Natural killer cell treated with Interleukin-12 subunit alpha and Interleukin-12 subunit beta and Interleukin-15 and Interleukin-18, amount 100 ng/mL, for 72 hours (primary cell): ENCODE measurements at regions not wholly inside any gene's neighbourhood (a gene's known extent, or its start where the extent isn't known, plus 50 kb on each side); places are given as distances from the start of the nearest gene placed in this dataset.

Source experiments
- ATAC-seq, 2 donors: fragments of 150-1000 bp; cut with Tn5 transposase in 1 of 2; sonication (Bioruptor Pico), chemical (Tn5 transposase) in 1 of 2; 2 replicates each; pipeline ENCODE4 v1.10.0; 2021
- DNase-seq: peaks from one replicate; pipeline ENCODE4 v3.0.0; 2022; ENCODE audit warnings: low spot score
- H3K27ac Mint-ChIP-seq, 2 donors: 1 replicate in 1 of 2; 2 replicates in 1 of 2; pipeline ENCODE4 v1.8.0; 2022; ENCODE audit warnings: mixed read lengths in 2 of 2, mild to moderate bottlenecking in 1 of 2, moderate library complexity in 1 of 2
- H3K27me3 Mint-ChIP-seq, 2 donors: 1 replicate in 1 of 2; 2 replicates in 1 of 2; pipeline ENCODE4 v1.8.0; 2022; ENCODE audit warnings: mixed read lengths in 2 of 2
- H3K36me3 Mint-ChIP-seq: one replicate; pipeline ENCODE4 v1.8.0; 2022; ENCODE audit warnings: mixed read lengths
- H3K4me1 Mint-ChIP-seq, 2 donors: 1 replicate in 1 of 2; 2 replicates in 1 of 2; pipeline ENCODE4 v1.8.0; 2022; ENCODE audit warnings: low read depth in 2 of 2, mixed read lengths in 2 of 2, mild to moderate bottlenecking in 1 of 2
- H3K4me3 Mint-ChIP-seq: one replicate; pipeline ENCODE4 v1.8.0; 2022; ENCODE audit warnings: mixed read lengths
- H3K9me3 Mint-ChIP-seq: 2 replicates; pipeline ENCODE4 v1.8.0; 2022; ENCODE audit warnings: mixed read lengths

- no peak for ATAC-seq
- no peak overlapping the region for H3K4me3 Mint-ChIP-seq
- DNase-seq = no peak
- H3K27me3 Mint-ChIP-seq = peaks cover 12 to 41% of the 10 kb centered on the region in 2 donors
- H3K27ac Mint-ChIP-seq = no peak overlapping the region
- peaks cover 0 to 9% of the 10 kb centered on the region in 2 donors for H3K4me1 Mint-ChIP-seq
- H3K9me3 Mint-ChIP-seq = no peaks in the 10 kb centered on the region
- no peaks in the 10 kb centered on the region for H3K36me3 Mint-ChIP-seq
These were observed 70.4 kb upstream of the BACH1 start for GRCh38 chr21:29228306-29228705.

- no peak overlapping the region for H3K27ac Mint-ChIP-seq
- peaks cover 12 to 43% of the 10 kb centered on the region in 2 donors for H3K27me3 Mint-ChIP-seq
- H3K36me3 Mint-ChIP-seq = no peaks in the 10 kb centered on the region
- H3K9me3 Mint-ChIP-seq = no peaks in the 10 kb centered on the region
- peaks cover 0 to 14% of the 10 kb centered on the region in 2 donors for H3K4me1 Mint-ChIP-seq
- H3K4me3 Mint-ChIP-seq = no peak overlapping the region
- no peak for DNase-seq
- ATAC-seq = no peak
These were observed 68.0 kb upstream of the BACH1 start for GRCh38 chr21:29230551-29231261.

- DNase-seq = no peak
- Mint-ChIP-seq H3K27me3 (peaks cover 16 to 33% of the 10 kb centered on the region in 2 donors), H3K27ac (no peak overlapping the region), H3K4me1 (peaks cover 0 to 22% of the 10 kb centered on the region in 2 donors), H3K36me3 (no peaks in the 10 kb centered on the region), H3K9me3 (no peaks in the 10 kb centered on the region), H3K4me3 (no peak overlapping the region)
- ATAC-seq = no peak
These were observed 66.8 kb upstream of the BACH1 start for GRCh38 chr21:29231756-29232529.

- Mint-ChIP-seq H3K27me3 (peaks cover 14 to 26% of the 10 kb centered on the region in 2 donors), H3K9me3 (no peaks in the 10 kb centered on the region), H3K27ac (no peak overlapping the region), H3K4me1 (peaks cover 0 to 22% of the 10 kb centered on the region in 2 donors), H3K36me3 (no peaks in the 10 kb centered on the region), H3K4me3 (no peak overlapping the region)
- ATAC-seq (no peak), DNase-seq (no peak)
These were observed 66.0 kb upstream of the BACH1 start for GRCh38 chr21:29232530-29233255.

- ATAC-seq (no peak), DNase-seq (no peak)
- no peak overlapping the region for H3K27ac Mint-ChIP-seq
- H3K4me1 Mint-ChIP-seq = peaks cover 0 to 22% of the 10 kb centered on the region in 2 donors
- H3K36me3 Mint-ChIP-seq = no peaks in the 10 kb centered on the region
- H3K9me3 Mint-ChIP-seq = no peaks in the 10 kb centered on the region
- H3K4me3 Mint-ChIP-seq = no peak overlapping the region
- H3K27me3 Mint-ChIP-seq = peaks cover 14 to 26% of the 10 kb centered on the region in 2 donors
These were observed 65.5 kb upstream of the BACH1 start for GRCh38 chr21:29233256-29233546.

GRCh38 chr21:29233611-29234540 is 64.8 kb upstream of the BACH1 start:
- no peaks in the 10 kb centered on the region for H3K9me3 Mint-ChIP-seq
- DNase-seq (no peak), ATAC-seq (peak; percentile 56 to 83)
- H3K4me1 Mint-ChIP-seq = peaks cover 0 to 22% of the 10 kb centered on the region in 2 donors
- H3K36me3 Mint-ChIP-seq = no peaks in the 10 kb centered on the region
- H3K4me3 Mint-ChIP-seq = no peak overlapping the region
- H3K27me3 Mint-ChIP-seq = peaks cover 14 to 26% of the 10 kb centered on the region in 2 donors
- H3K27ac Mint-ChIP-seq = no peak overlapping the region

GRCh38 chr21:29235714-29236197 is 63.0 kb upstream of the BACH1 start:
- Mint-ChIP-seq H3K27me3 (peaks cover 14 to 26% of the 10 kb centered on the region in 2 donors), H3K9me3 (no peaks in the 10 kb centered on the region), H3K27ac (no peak overlapping the region), H3K4me3 (no peak overlapping the region), H3K4me1 (peaks cover 0 to 22% of the 10 kb centered on the region in 2 donors), H3K36me3 (no peaks in the 10 kb centered on the region)
- ATAC-seq (no peak), DNase-seq (no peak)

- Mint-ChIP-seq H3K27ac (no peak overlapping the region), H3K9me3 (no peaks in the 10 kb centered on the region), H3K4me1 (peaks cover 0 to 22% of the 10 kb centered on the region in 2 donors), H3K4me3 (no peak overlapping the region), H3K36me3 (no peaks in the 10 kb centered on the region), H3K27me3 (peaks cover 14 to 21% of the 10 kb centered on the region in 2 donors)
- DNase-seq (no peak), ATAC-seq (no peak)
These were observed 62.5 kb upstream of the BACH1 start for GRCh38 chr21:29236201-29236600.

- Mint-ChIP-seq H3K9me3 (no peaks in the 10 kb centered on the region), H3K27ac (no peak overlapping the region), H3K36me3 (no peaks in the 10 kb centered on the region), H3K27me3 (peaks cover 10 to 14% of the 10 kb centered on the region in 2 donors), H3K4me1 (peaks cover 0 to 18% of the 10 kb centered on the region in 2 donors), H3K4me3 (no peak overlapping the region)
- no peak for DNase-seq
- ATAC-seq = no peak
These were observed 61.3 kb upstream of the BACH1 start for GRCh38 chr21:29237110-29238052.

- H3K36me3 Mint-ChIP-seq = no peaks in the 10 kb centered on the region
- peaks cover 9 to 12% of the 10 kb centered on the region in 2 donors for H3K27me3 Mint-ChIP-seq
- H3K9me3 Mint-ChIP-seq = no peaks in the 10 kb centered on the region
- H3K4me3 Mint-ChIP-seq = no peak overlapping the region
- DNase-seq (no peak), ATAC-seq (no peak)
- peaks cover 0 to 13% of the 10 kb centered on the region in 2 donors for H3K4me1 Mint-ChIP-seq
- no peak overlapping the region for H3K27ac Mint-ChIP-seq
These were observed 60.4 kb upstream of the BACH1 start for GRCh38 chr21:29238053-29238966.

- Mint-ChIP-seq H3K4me3 (no peak overlapping the region), H3K36me3 (no peaks in the 10 kb centered on the region), H3K27ac (no peak overlapping the region), H3K4me1 (peaks cover 0 to 11% of the 10 kb centered on the region in 2 donors), H3K9me3 (no peaks in the 10 kb centered on the region), H3K27me3 (peaks cover 9 to 12% of the 10 kb centered on the region in 2 donors)
- ATAC-seq = no peak
- no peak for DNase-seq
These were observed 59.8 kb upstream of the BACH1 start for GRCh38 chr21:29238967-29239290.
